SHP77 treated with DMSO at 0.1 percent for 48 hours (cell line): ENCODE measurements at regions not wholly inside any gene's neighbourhood (a gene's known extent, or its start where the extent isn't known, plus 50 kb on each side); places are given as distances from the start of the nearest gene placed in this dataset.

Experiments used
- DNase-seq: peaks from one replicate; lab custom pipeline; 2025; lab: John Stamatoyannopoulos, UW

GRCh38 chr5:152337484-152337883 lies 67.6 kb downstream of the NMUR2 start:
- no peak for DNase-seq

- DNase-seq: no peak
Measured at GRCh38 chr5:152335461-152335860, 69.6 kb downstream of the NMUR2 start.

- peak; percentile 94 for DNase-seq
Measured at GRCh38 chr5:152332716-152333460, 72.2 kb downstream of the NMUR2 start.

- no peak for DNase-seq
Measured at GRCh38 chr5:152331718-152332117, 73.4 kb downstream of the NMUR2 start.

GRCh38 chr5:152331006-152331405 lies 74.1 kb downstream of the NMUR2 start:
- no peak for DNase-seq

- peak; percentile 60 for DNase-seq
Measured at GRCh38 chr5:152329761-152330283, 75.3 kb downstream of the NMUR2 start.

- peak; percentile 45 for DNase-seq
Measured at GRCh38 chr5:152329207-152329606, 75.9 kb downstream of the NMUR2 start.

GRCh38 chr5:152315942-152316341 lies 89.1 kb downstream of the NMUR2 start:
- DNase-seq: no peak

- DNase-seq: no peak
Measured at GRCh38 chr5:152314196-152314829, 90.8 kb downstream of the NMUR2 start.

- no peak for DNase-seq
Measured at GRCh38 chr5:152309926-152310450, 95.1 kb downstream of the NMUR2 start.

- no peak for DNase-seq
Measured at GRCh38 chr5:152306386-152306785, 98.7 kb downstream of the NMUR2 start.

- DNase-seq: no peak
Measured at GRCh38 chr5:152305525-152305924, 99.6 kb downstream of the NMUR2 start.

GRCh38 chr5:152303841-152304240 lies 101.2 kb downstream of the NMUR2 start:
- no peak for DNase-seq

GRCh38 chr5:152297866-152298265 lies 107.2 kb downstream of the NMUR2 start:
- no peak for DNase-seq

GRCh38 chr5:152293189-152293588 lies 111.9 kb downstream of the NMUR2 start:
- DNase-seq: no peak

GRCh38 chr5:152290181-152290580 lies 114.9 kb downstream of the NMUR2 start:
- no peak for DNase-seq

- no peak for DNase-seq
Measured at GRCh38 chr5:152288917-152289595, 116.0 kb downstream of the NMUR2 start.

GRCh38 chr5:152288499-152288898 lies 116.6 kb downstream of the NMUR2 start:
- DNase-seq: no peak

- DNase-seq: no peak
Measured at GRCh38 chr5:152285764-152286163, 119.3 kb downstream of the NMUR2 start.

GRCh38 chr5:152282331-152282730 lies 122.7 kb downstream of the NMUR2 start:
- no peak for DNase-seq

- no peak for DNase-seq
Measured at GRCh38 chr5:152277936-152278335, 127.1 kb downstream of the NMUR2 start.

GRCh38 chr5:152274224-152274623 lies 130.9 kb downstream of the NMUR2 start:
- no peak for DNase-seq

- peak; percentile 25 for DNase-seq
Measured at GRCh38 chr5:152271420-152271819, 133.7 kb downstream of the NMUR2 start.
